ENCODE measurements at regions not wholly inside any gene's neighbourhood (a gene's known extent, or its start where the extent isn't known, plus 50 kb on each side); places are given as distances from the start of the nearest gene placed in this dataset.
"Not testable (repeated sequence)": the region's sequence is repeated elsewhere in the genome, so short reads cannot be mapped to it uniquely, and the experiment has no call there.

DNA sequence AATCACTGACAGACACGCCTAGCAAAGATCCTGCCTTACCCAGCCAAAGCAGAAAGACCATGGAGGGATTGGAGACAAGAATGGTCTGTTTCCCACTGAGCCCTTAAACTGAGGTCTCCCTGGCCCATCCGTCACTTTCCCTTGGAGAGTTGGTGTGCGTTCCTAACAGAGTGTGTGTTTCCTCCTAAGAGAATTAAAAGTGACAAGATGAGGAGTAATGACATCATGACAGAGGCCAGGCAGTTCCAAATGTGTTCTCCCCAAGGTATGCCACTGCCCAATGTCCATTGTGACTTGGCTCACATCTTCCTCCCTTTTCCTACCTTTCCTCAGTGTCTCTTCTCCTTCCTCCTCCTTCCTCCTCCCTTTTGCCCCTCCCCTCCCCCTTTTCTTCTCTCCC is 295.7 kb downstream of the SIPA1L2 start:
- Mint-ChIP-seq H3K27me3 (peaks cover 26% of the 10 kb centered on the region), H3K4me1 (peaks cover 22% of the 10 kb centered on the region), H3K4me3 (no peak overlapping the region), H3K36me3 (ENCODE audit: low read depth) (no peaks in the 10 kb centered on the region), H3K27ac (peak overlapping the region; percentile 85)
- H3K9me3 ChIP-seq (ENCODE audit: control insufficient read depth, low read length, poor library complexity, severe bottlenecking), result no peaks in the 10 kb centered on the region
- no peak for ATAC-seq
- no peak for DNase-seq

DNA sequence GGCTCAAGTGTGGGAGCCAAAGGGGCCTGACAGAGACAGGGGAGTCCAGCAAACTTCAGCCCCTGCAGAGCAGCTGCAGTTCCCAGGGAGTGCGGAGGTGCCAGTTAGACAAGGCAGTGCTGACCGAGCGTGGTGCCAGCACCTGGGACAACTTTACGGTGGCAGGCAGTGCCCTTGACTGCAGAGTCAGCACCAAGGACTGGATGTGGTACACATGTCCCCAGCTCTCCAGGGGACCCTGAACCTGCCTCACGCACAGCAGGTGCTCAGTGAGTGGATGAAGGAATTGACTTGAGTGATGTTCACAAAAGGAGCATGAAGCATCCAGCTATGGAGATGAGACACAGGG is 296.5 kb downstream of the SIPA1L2 start:
- Mint-ChIP-seq H3K36me3 (ENCODE audit: low read depth) (no peaks in the 10 kb centered on the region), H3K27me3 (peaks cover 26% of the 10 kb centered on the region), H3K4me1 (peaks cover 19% of the 10 kb centered on the region), H3K27ac (peak overlapping the region; percentile 85), H3K4me3 (no peak overlapping the region)
- H3K9me3 ChIP-seq (ENCODE audit: control insufficient read depth, low read length, poor library complexity, severe bottlenecking), result no peaks in the 10 kb centered on the region
- ATAC-seq, result no peak
- DNase-seq, result no peak

DNA sequence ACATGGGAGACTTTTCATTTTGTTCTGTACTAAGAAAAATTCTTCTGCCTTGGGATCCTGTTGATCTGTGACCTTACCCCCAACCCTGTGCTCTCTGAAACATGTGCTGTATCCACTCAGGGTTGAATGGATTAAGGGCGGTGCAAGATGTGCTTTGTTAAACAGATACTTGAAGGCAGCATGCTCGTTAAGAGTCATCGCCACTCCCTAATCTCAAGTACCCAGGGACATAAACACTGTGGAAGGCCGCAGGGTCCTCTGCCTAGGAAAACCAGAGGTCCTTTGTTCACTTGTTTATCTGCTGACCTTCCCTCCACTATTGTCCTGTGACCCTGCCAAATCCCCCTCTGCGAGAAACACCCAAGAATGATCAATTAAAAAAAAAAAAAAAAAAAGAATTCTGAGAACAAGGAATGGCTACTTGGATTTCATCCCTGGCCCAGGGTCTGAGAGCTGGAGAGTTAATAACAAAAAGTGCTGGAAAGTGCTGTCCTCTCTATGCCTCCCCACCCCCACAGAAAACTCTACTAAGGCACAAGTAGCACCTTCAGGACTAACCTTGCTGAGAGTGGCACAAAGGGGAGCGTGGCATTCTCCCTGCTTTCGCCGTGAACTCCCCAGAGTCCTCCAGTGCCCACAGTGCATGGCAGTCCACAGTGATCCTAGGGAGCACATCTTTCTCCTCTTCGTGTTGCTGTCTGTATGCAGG is 297.1 kb downstream of the SIPA1L2 start:
- H3K4me3 Mint-ChIP-seq; H3K9me3 ChIP-seq (ENCODE audit: control insufficient read depth, low read length, poor library complexity, severe bottlenecking); ATAC-seq; H3K36me3 Mint-ChIP-seq (ENCODE audit: low read depth); DNase-seq: not testable (repeated sequence)
- Mint-ChIP-seq H3K27me3 (peaks cover 22% of the 10 kb centered on the region), H3K27ac (peak overlapping the region; percentile 85), H3K4me1 (peaks cover 19% of the 10 kb centered on the region)

DNA sequence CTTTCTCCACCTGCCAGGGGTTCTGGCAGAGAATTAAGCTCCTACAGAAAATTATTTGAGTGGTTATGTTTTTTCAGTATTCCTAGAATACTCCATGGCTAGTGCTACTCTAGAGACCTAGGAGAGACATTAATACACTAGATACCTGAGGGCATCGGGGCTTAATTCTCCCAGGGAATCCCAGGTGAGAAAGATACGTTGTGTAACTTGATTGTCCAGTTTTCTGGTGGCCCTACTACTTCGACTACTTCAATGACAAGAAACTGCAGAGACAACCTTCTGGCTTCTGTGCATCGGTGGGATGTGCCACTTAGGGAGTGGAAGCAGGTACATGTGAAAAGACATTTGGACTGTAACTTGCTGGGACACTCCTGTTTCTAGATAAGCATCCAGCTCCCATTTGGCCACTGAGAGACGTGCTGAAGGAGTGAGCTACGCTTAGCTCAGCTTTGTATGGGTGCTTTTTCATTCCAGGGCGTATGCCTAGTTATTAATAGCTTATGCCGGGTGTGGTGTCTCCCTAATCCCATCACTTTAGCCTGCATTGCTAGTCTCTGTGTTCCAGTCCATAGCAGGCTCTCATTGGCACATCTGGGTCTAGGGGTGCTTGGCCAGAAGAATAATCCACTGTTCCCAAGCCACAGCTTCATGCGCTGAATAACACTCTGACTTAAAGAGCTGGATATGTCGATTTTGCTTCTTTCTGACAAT is 300.7 kb downstream of the SIPA1L2 start:
- ATAC-seq (no peak), DNase-seq (no peak)
- peaks cover 1% of the 10 kb centered on the region for H3K4me1 Mint-ChIP-seq
- H3K4me3 Mint-ChIP-seq, result no peak overlapping the region
- H3K36me3 Mint-ChIP-seq (ENCODE audit: low read depth), result no peaks in the 10 kb centered on the region
- H3K27me3 Mint-ChIP-seq, result peaks cover 11% of the 10 kb centered on the region
- H3K27ac Mint-ChIP-seq, result no peak overlapping the region
- H3K9me3 ChIP-seq (ENCODE audit: control insufficient read depth, low read length, poor library complexity, severe bottlenecking), result no peaks in the 10 kb centered on the region

DNA sequence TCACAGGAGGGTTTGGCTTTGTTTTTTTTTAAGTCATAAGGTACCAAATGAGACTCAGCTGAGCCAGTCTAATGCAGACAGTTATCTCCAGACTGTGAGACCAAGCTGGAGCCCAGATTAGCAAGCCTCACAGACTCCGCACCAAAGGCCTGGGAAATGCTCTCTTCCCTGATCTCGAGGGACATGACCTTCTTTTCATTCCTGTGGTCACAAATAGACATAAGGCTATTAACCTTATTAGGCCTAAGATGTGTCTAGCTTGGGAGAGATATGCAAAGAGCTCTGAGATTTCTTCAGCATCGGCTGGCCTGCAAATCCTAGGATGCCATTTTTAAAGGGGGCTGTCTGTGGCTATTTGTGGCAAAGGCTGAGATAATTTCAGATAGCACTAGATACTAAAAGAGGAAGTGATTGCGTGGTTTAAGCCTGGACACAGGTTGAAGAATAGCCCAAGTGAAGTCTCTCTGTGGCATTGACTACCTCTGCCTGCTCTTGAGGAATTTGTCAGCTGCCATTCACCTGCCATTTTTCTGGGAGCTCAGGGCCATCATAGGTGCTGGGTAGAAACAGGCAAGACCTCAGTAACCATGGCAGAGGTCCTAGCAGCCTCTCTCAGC is 301.3 kb downstream of the SIPA1L2 start:
- H3K4me1 Mint-ChIP-seq, result no peaks in the 10 kb centered on the region
- ATAC-seq, result no peak
- no peaks in the 10 kb centered on the region for H3K9me3 ChIP-seq (ENCODE audit: control insufficient read depth, low read length, poor library complexity, severe bottlenecking)
- H3K36me3 Mint-ChIP-seq (ENCODE audit: low read depth), result no peaks in the 10 kb centered on the region
- H3K27ac Mint-ChIP-seq, result no peak overlapping the region
- no peak for DNase-seq
- peaks cover 5% of the 10 kb centered on the region for H3K27me3 Mint-ChIP-seq
- no peak overlapping the region for H3K4me3 Mint-ChIP-seq

DNA sequence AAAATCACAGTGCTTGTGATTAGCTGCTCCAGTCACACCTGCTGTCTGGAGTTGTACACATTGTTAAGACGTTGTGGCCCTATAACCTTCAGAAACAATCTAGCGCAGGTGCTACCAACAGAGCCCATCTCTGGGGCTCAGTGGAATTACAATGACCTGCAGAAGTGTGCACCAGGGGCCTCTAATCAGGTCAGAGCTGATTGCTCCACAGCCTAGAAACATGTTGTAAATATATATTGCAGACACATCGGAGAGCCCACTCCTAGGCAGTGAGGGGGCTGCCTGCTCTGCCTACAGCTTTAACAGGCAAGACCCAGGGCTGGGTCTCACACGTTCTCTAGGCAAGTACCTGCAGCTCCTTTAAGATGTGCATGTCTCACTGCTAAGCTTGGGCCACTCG is 302.0 kb downstream of the SIPA1L2 start:
- Mint-ChIP-seq H3K27ac (no peak overlapping the region), H3K4me3 (no peak overlapping the region), H3K36me3 (ENCODE audit: low read depth) (no peaks in the 10 kb centered on the region), H3K27me3 (peaks cover under 1% of the 10 kb centered on the region), H3K4me1 (no peaks in the 10 kb centered on the region)
- ATAC-seq (no peak), DNase-seq (no peak)
- H3K9me3 ChIP-seq (ENCODE audit: control insufficient read depth, low read length, poor library complexity, severe bottlenecking), result no peaks in the 10 kb centered on the region

DNA sequence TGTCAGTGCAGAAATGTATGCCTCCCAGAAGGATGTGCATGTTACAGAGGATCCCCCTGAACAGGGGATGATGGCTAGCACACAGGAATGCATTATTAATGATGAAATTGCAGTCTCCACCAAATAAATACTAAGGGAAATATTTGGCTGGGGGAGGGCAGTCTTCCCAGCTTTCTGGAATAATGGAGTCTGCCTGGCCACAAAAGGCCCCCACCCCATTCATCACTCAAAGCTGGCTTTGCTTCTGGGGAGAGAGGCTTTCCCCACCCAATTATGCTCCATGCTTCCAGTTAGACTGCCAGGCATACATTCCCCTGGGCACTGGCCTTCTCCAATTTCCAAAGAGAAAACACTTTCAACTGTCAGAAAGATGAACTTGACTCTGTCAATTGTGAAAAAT is 302.7 kb downstream of the SIPA1L2 start:
- Mint-ChIP-seq H3K27me3 (peaks cover 7% of the 10 kb centered on the region), H3K4me1 (no peaks in the 10 kb centered on the region), H3K4me3 (no peak overlapping the region), H3K27ac (no peak overlapping the region), H3K36me3 (ENCODE audit: low read depth) (no peaks in the 10 kb centered on the region)
- no peak for DNase-seq
- ATAC-seq, result no peak
- H3K9me3 ChIP-seq (ENCODE audit: control insufficient read depth, low read length, poor library complexity, severe bottlenecking), result no peaks in the 10 kb centered on the region

DNA sequence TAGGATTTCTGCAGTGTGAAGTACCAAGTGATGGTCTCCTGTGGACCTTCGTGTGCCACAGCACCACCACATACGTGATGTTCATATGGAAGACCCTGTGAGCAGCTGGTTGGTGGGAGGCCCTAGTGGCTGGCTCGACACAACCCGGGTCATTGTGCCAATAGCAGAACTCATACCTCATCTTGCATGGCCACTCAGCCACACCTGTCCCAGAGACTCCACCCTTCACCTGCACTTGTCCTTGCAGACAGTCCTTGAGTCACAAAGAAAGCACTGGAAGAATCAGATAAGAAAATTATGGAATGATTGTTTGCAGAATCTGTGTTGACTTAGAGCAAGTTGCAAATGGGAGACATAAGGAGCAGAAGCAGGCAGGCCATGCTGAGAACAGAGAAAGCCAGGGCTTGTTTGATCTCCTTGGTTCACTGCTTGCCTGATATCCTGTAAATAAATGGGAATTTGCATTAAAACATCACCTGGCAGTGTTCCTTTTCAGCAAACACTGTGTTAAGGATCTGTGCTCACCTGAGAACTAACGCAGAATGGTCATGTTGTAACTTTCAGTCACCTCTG is 307.7 kb downstream of the SIPA1L2 start:
- Mint-ChIP-seq H3K27me3 (peaks cover 9% of the 10 kb centered on the region), H3K36me3 (ENCODE audit: low read depth) (no peaks in the 10 kb centered on the region), H3K27ac (no peak overlapping the region), H3K4me3 (no peak overlapping the region), H3K4me1 (no peaks in the 10 kb centered on the region)
- DNase-seq (no peak), ATAC-seq (no peak)
- peaks cover 5% of the 10 kb centered on the region for H3K9me3 ChIP-seq (ENCODE audit: control insufficient read depth, low read length, poor library complexity, severe bottlenecking)

DNA sequence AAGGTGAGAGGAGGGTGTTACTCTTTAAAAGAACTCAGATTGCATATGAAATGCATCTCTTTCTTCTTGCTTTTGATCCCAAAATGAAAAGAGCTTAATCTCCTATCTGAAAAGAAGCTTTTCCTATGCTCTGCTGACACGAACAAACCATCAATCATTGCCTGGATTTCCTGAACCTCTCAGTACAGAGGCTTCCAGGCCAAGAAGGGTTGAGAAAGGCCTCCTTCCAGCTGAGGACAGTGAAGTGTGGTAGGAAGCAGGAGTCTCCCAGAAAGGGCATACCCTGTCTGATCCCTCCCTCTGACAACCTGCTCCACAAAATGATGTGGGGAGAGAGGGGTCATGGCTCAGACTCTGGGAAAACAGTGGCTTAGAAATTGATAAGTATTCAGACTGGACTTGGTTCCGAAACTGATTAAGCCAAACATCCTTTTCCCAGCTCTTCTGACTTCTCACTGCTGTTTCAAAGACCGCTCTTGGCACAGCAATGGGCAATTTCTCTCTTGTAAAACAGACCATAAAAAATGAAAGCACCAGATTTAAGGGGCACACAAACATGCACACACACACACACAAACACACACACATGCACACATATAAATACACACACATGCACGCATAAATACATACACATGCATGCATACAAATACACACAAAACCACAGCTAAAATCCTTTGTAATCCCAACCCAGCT is 310.3 kb downstream of the SIPA1L2 start:
- Mint-ChIP-seq H3K27ac (no peak overlapping the region), H3K36me3 (ENCODE audit: low read depth) (no peaks in the 10 kb centered on the region), H3K4me1 (no peaks in the 10 kb centered on the region), H3K4me3 (no peak overlapping the region), H3K27me3 (peaks cover 9% of the 10 kb centered on the region)
- no peak for DNase-seq
- H3K9me3 ChIP-seq (ENCODE audit: control insufficient read depth, low read length, poor library complexity, severe bottlenecking), result peaks cover 5% of the 10 kb centered on the region
- no peak for ATAC-seq

DNA sequence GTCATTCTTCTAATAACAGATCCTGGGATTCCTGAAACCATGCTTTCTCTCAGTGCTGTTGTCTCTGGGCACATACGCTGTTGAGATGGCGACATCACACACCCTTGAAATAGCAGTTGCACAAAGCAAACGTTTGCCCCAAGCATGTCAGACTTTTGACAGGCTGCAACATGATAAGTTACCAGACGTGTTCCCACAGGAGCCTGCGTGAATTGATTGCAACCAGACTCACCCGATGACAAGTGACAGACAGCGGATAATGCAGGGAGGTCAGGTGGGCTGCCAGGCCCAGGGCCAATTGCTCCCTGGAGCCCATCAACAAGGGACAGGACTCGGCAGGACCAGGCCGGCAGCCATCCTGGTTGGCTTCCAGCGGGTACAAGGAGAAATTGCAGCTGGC is 310.9 kb downstream of the SIPA1L2 start:
- Mint-ChIP-seq H3K36me3 (ENCODE audit: low read depth) (no peaks in the 10 kb centered on the region), H3K4me1 (no peaks in the 10 kb centered on the region), H3K27ac (no peak overlapping the region), H3K4me3 (no peak overlapping the region), H3K27me3 (peaks cover 9% of the 10 kb centered on the region)
- no peak for DNase-seq
- ATAC-seq, result no peak
- peaks cover 5% of the 10 kb centered on the region for H3K9me3 ChIP-seq (ENCODE audit: control insufficient read depth, low read length, poor library complexity, severe bottlenecking)

DNA sequence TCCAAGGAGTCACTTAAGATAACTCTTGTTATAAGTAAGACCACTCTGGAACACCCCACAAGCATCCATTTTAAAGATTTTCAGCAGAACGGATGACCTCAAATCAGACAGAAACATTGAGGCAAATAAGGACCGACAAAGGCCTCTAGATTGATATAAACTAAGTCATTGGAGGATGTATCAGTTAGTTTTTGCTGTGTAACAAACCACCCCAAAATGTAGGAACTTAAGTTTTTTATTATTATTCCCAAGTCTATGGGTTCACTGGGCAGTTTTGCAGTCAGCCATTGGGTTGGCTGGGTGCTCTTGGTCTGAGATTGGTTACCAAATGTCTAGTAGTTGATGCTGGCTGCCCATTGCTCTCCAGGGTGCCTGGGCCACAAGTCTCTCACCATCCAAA is 311.8 kb downstream of the SIPA1L2 start:
- ATAC-seq, result no peak
- H3K27me3 Mint-ChIP-seq, result peaks cover 9% of the 10 kb centered on the region
- no peak overlapping the region for H3K27ac Mint-ChIP-seq
- H3K36me3 Mint-ChIP-seq (ENCODE audit: low read depth), result no peaks in the 10 kb centered on the region
- DNase-seq, result no peak
- H3K4me1 Mint-ChIP-seq, result no peaks in the 10 kb centered on the region
- H3K9me3 ChIP-seq (ENCODE audit: control insufficient read depth, low read length, poor library complexity, severe bottlenecking), result peaks cover 5% of the 10 kb centered on the region
- H3K4me3 Mint-ChIP-seq, result no peak overlapping the region

DNA sequence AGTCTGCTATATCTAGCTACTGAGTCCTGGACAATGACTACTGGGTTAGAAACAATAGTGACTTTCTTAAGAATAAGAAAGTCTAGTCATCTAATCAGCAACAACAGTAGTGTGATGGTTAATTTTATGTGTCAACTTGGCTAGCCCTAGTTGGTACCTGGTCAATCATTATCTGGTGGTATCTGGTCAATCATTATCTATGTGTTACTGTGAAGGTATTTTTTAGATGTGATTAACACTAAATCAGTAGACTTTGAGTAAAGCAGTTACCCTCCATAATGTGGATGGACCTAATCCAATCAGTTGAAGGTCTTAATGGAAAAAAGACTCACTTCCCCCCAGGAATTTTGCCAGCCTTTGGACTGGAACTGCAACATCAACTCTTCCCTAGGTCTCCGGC is 312.6 kb downstream of the SIPA1L2 start:
- Mint-ChIP-seq H3K27ac (no peak overlapping the region), H3K4me3 (no peak overlapping the region), H3K36me3 (ENCODE audit: low read depth) (no peaks in the 10 kb centered on the region), H3K27me3 (peaks cover 3% of the 10 kb centered on the region), H3K4me1 (no peaks in the 10 kb centered on the region)
- DNase-seq (no peak), ATAC-seq (no peak)
- peaks cover 5% of the 10 kb centered on the region for H3K9me3 ChIP-seq (ENCODE audit: control insufficient read depth, low read length, poor library complexity, severe bottlenecking)

DNA sequence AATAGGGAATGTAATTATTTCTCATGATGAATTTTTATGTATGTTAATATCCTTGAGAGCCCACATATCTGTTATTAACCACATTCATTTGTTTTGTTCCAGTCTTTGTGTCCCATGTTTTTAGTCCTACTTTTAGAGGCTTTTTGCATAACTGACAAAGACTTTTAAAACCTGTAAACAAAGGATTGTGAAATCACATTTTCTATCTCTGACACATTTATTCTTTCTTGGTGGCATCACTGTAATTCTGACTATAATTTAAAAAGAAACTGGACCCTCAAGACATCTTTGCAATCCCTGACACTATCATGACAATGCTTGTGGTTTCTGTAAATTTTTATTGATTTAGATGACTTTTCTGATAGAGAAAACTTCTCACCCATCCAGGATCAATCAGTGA is 313.1 kb downstream of the SIPA1L2 start:
- no peak overlapping the region for H3K4me3 Mint-ChIP-seq
- no peaks in the 10 kb centered on the region for H3K4me1 Mint-ChIP-seq
- no peaks in the 10 kb centered on the region for H3K27me3 Mint-ChIP-seq
- peaks cover 5% of the 10 kb centered on the region for H3K9me3 ChIP-seq (ENCODE audit: control insufficient read depth, low read length, poor library complexity, severe bottlenecking)
- no peaks in the 10 kb centered on the region for H3K36me3 Mint-ChIP-seq (ENCODE audit: low read depth)
- DNase-seq (no peak), ATAC-seq (no peak)
- H3K27ac Mint-ChIP-seq, result no peak overlapping the region

Measured in T-helper 17 cell (primary cell).